Body of pancreas (tissue), 4 donors: ENCODE measurements at regions not wholly inside any gene's neighbourhood (a gene's known extent, or its start where the extent isn't known, plus 50 kb on each side); places are given as distances from the start of the nearest gene placed in this dataset.

Source experiments
- ATAC-seq: fragments of 150-250 bp; one replicate; pipeline ENCODE4 v1.9.1; 2016
- DNase-seq, 4 donors: peaks; one replicate each; pipeline ENCODE4 v3.0.0-alpha.2; 2019
- H3K27ac ChIP-seq, 4 donors: fragments of 200-600 bp; sonication (generic); 1 replicate in 3 of 4; 2 replicates in 1 of 4; pipeline versions ENCODE4 v1.5.1 to v1.6.1; 2016 to 2019; ENCODE audit warnings: mild to moderate bottlenecking in 1 of 4, mixed read lengths in 1 of 4, moderate library complexity in 1 of 4
- H3K27me3 ChIP-seq, 2 donors: fragments of 200-600 bp; sonication (generic); one replicate each; pipeline ENCODE4 v1.6.0; 2016; ENCODE audit warnings: mild to moderate bottlenecking in 1 of 2
- H3K36me3 ChIP-seq, 2 donors: fragments of 200-600 bp; sonication (generic); replicated peaks in 1 of 2; 2 replicates each; pipeline ENCODE4 v1.5.1; 2016; ENCODE audit warnings: low read depth in 2 of 2; ENCODE audit not compliant: insufficient read depth in 1 of 2
- H3K4me1 ChIP-seq: fragments of 200-600 bp; sonication (generic); one replicate; pipeline ENCODE4 v1.6.0; 2016
- H3K4me3 ChIP-seq, 2 donors: fragments of 200-600 bp; sonication (generic); 1 replicate in 1 of 2; 2 replicates in 1 of 2; pipeline ENCODE4 v1.5.1; 2016 to 2019
- H3K9me3 ChIP-seq, 3 donors: fragments of 200-600 bp; sonication (generic); 1 replicate in 2 of 3; 2 replicates in 1 of 3; pipeline ENCODE4 v1.5.1; 2016
- CTCF ChIP-seq, 7 experiments: fragments of 450-650 bp in 4 of 7; fragments of 200-600 bp in 3 of 7; sonication (generic) in 3 of 7; IDR thresholded peaks; one replicate each; pipeline ENCODE4 v1.5.1; 2016 to 2019; ENCODE audit warnings: antibody characterized with exemption in 7 of 7
- POLR2A ChIP-seq, 3 donors: fragments of 450-650 bp; IDR thresholded peaks; one replicate each; pipeline ENCODE4 v1.6.1; 2016; ENCODE audit warnings: antibody characterized with exemption in 3 of 3, mild to moderate bottlenecking in 2 of 3
- WGBS, 2 donors: methylation state at CpG; one replicate each; pipeline ENCODE4 v1.1.5; 2017; 5-methylcytosine and 5-hydroxymethylcytosine counted together
- intact Hi-C: fragments of 100-400 bp; cut with DNase I; formaldehyde crosslinking; loops from one replicate; pipeline ENCODE4 v1.15.1; 2023

GRCh38 chr16:14366974-14367707 is 262.9 kb downstream of the PARN start:
- WGBS, 2 donors = 75 to 76% methylated on average over 9 to 10 of the region's 10 CpGs
- TF ChIP-seq POLR2A (IDR thresholded peaks at IDR 0.05) (no peak), CTCF (IDR thresholded peaks at IDR 0.05) (no peak)
- intact Hi-C loops = no loop called here
- DNase-seq (no peak), ATAC-seq (no peak)
- no peak overlapping the region for H3K27ac ChIP-seq
- H3K4me3 ChIP-seq = no peak overlapping the region
- no peaks in the 10 kb centered on the region for H3K27me3 ChIP-seq
- no peaks in the 10 kb centered on the region for H3K9me3 ChIP-seq
- H3K36me3 ChIP-seq = no peaks in the 10 kb centered on the region
- H3K4me1 ChIP-seq = peaks cover 4% of the 10 kb centered on the region

GRCh38 chr16:14366447-14366846 is 263.6 kb downstream of the PARN start:
- peaks cover 4% of the 10 kb centered on the region for H3K4me1 ChIP-seq
- no peaks in the 10 kb centered on the region for H3K36me3 ChIP-seq
- 89 to 94% methylated on average over 7 of the region's 7 CpGs for WGBS, 2 donors
- ATAC-seq = no peak
- H3K27ac ChIP-seq = no peak overlapping the region
- no peaks in the 10 kb centered on the region for H3K9me3 ChIP-seq
- H3K4me3 ChIP-seq = no peak overlapping the region
- no peak for DNase-seq
- TF ChIP-seq CTCF (IDR thresholded peaks at IDR 0.05) = no peak
- no peak for TF ChIP-seq POLR2A (IDR thresholded peaks at IDR 0.05)
- intact Hi-C loops = no loop called here
- H3K27me3 ChIP-seq = no peaks in the 10 kb centered on the region

- ATAC-seq = no peak
- 86 to 87% methylated on average over 10 of the region's 13 CpGs for WGBS, 2 donors
- no peak for TF ChIP-seq CTCF (IDR thresholded peaks at IDR 0.05)
- TF ChIP-seq POLR2A (IDR thresholded peaks at IDR 0.05) = no peak
These were observed 264.7 kb downstream of the PARN start for GRCh38 chr16:14365200-14365851.

GRCh38 chr16:14364386-14365199 is 265.5 kb downstream of the PARN start:
- WGBS, 2 donors = 56 to 75% methylated on average over 21 to 29 of the region's 29 CpGs
- ATAC-seq (no peak), DNase-seq (no peak)
- no peaks in the 10 kb centered on the region for H3K36me3 ChIP-seq
- TF ChIP-seq POLR2A (IDR thresholded peaks at IDR 0.05) (no peak), CTCF (IDR thresholded peaks at IDR 0.05) (no peak)
- no peaks in the 10 kb centered on the region for H3K27me3 ChIP-seq
- peaks cover 4% of the 10 kb centered on the region for H3K4me1 ChIP-seq
- no peaks in the 10 kb centered on the region for H3K9me3 ChIP-seq
- intact Hi-C loops = no loop called here
- no peak overlapping the region for H3K4me3 ChIP-seq
- no peak overlapping the region for H3K27ac ChIP-seq

More at GRCh38 chr16:14365200-14365851, 264.7 kb downstream of the PARN start:
- intact Hi-C loops = no loop called here
- no peaks in the 10 kb centered on the region for H3K9me3 ChIP-seq
- no peak overlapping the region for H3K27ac ChIP-seq
- H3K4me1 ChIP-seq = peaks cover 4% of the 10 kb centered on the region
- no peaks in the 10 kb centered on the region for H3K27me3 ChIP-seq
- H3K4me3 ChIP-seq = no peak overlapping the region
- no peaks in the 10 kb centered on the region for H3K36me3 ChIP-seq
- DNase-seq = no peak
